Stimulated activated naive CD4-positive, alpha-beta T cell (primary cell): ENCODE measurements at regions not wholly inside any gene's neighbourhood (a gene's known extent, or its start where the extent isn't known, plus 50 kb on each side); places are given as distances from the start of the nearest gene placed in this dataset.
"Not testable (repeated sequence)": the region's sequence is repeated elsewhere in the genome, so short reads cannot be mapped to it uniquely, and the experiment has no call there.

ENCODE experiments used
- DNase-seq, 6 experiments: peaks; one replicate each; lab custom pipeline; 2025; lab: John Stamatoyannopoulos, UW

DNA sequence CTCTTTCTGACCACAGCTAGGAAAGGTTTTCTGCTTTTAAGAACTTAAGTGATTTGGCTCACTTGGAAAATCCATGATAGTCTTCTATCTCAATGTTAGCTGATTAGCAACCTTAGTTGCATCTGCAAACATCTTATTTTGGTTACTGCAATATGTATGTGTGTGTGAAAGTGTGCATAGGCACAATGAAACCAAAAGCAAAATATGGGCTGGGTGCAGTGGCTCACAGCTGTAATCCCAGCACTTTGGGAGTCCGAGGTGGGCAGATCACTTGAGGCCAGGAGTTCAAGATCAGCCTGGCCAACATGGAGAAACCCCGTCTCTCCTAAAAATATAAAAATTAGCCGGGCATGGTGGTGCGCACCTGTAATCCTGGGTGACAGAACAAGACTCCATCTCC, 246.9 kb upstream of the NCAM1 start:
- DNase-seq = not testable (repeated sequence)

DNA sequence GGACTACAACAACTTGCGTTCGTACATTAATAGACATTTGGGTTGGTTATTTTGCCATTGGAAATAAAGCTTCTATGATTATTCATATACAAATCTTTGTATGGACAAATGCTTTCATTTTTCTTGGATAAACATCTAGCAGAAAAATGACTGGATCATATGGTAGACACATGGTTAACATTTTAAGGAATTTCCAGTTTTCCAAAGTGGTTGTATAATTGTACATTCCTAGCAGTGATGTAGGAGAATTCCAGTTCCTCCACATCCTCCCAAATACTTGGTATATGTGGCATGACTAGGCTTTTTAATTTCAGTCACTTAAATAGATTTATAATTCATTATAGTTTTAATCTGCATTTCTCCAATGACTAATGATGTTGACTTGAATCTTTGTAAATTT, 246.2 kb upstream of the NCAM1 start:
- DNase-seq = no peak

- DNase-seq = no peak
These were observed 242.7 kb upstream of the NCAM1 start for GRCh38 chr11:112718483-112718882.

- no peak for DNase-seq
These were observed 241.3 kb upstream of the NCAM1 start for GRCh38 chr11:112719736-112720525.

DNA sequence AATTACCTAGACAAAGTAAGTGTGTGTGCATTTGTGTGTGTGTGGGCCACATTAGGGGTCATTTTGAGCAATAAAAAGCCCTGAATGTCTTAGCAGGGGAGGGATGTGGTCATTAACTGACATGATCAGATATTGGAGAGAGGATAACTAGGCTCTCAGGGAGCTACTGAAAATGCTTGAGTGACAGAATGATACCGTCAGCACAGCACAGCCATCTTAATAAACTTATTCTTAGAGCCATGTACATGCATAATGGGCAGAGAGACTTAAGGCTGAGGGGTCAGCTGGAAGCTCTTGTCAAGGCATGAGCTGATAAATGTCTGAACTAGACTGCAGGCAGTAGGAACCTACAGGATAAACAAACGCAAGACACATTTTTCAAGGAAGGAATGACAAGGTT, 239.1 kb upstream of the NCAM1 start:
- no peak for DNase-seq

DNA sequence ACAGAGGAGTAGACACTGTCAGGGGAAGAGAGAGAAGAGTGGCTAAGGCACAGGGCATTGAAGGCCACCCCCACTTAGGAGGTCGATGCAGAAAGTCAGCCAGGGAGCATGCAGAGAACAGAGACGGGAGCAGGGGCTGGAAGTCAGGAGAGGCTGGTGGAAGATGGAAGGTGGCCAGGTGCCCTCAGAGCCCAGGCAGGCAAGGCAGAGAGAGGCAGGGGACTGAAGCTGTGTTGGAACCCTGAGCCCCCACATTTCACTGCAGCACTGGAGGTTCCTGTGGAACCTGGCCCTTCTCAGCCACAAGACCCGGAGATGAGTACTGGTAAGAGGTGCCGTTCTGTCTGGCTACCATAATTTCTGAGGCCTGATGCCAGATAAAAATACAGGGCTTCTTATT, 238.3 kb upstream of the NCAM1 start:
- no peak for DNase-seq

DNA sequence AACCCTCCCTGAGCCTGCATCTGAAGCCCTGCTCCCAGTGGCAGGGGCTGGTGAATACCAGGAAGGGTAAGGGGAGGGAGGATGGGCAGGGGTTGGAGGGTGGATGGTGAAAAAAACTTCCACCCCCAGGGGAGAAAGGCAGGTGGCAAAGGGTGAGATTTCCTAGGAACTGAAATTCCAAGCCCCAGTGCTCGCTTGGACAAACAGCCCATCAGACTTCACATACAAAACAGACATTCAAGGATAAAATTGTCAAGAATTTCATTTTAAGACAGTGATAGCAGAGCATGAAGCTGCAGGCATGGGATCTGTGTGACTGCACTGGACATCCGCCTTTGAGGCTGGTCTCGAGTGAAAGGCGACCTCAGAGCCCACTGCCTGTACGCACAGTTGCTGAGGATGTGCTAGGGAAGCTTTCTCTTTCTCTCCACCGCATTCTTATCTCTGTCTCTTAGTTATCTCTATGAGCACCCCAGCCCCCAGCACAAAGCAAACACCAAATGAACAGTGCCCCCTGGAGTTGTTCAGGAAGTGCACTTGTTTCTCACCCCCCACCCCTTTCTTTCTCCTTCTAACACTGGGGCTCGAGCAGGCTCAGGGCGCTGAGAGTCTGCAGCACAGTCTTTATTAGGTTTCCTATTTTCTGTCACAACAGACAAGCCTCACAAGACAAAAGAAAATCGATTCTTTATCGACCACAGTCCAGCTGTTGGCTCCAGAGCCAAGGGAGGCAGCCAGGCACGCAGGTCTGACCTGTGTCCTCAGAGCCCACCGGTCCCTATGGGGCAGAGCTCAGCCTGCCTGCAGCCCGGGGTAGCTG, 237.3 kb upstream of the NCAM1 start:
- DNase-seq = no peak

DNA sequence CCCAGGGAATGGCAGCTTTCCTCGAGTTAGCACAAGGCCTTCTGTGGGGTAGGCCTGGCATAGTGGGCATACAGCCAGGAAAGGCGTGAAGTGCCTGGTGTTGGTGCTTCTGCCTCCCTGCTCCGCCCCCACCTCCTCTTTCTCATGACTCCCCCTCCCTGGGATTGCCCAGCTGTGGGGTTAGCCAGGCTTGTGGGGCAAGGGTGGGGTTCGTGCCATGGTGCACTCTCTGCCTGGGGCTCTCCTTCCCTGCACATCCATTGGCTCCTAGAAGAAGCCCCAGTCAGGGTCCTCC, 236.8 kb upstream of the NCAM1 start:
- DNase-seq = no peak

GRCh38 chr11:112725636-112726035, 235.6 kb upstream of the NCAM1 start:
- DNase-seq = no peak

- DNase-seq = no peak
These were observed 233.8 kb upstream of the NCAM1 start for GRCh38 chr11:112727341-112727841.

DNA sequence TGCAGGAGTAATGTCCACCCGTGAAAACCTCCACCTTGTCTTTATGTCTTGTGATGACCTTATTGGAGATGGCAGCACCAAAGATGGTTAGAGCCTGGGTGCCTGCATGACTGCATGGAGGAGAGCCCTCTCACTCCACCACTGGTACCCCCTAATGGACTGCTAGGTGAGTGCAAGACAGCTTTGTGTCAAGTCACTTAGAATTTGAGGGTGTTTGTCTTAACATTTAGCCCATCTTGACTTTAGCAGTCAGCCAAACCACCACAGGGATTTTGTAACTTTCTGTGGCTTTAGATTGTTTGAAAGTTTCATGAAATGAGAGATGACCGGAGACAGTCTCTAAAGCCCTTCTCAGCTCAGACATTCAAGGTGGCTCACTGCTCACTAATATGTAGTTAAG, 232.9 kb upstream of the NCAM1 start:
- DNase-seq = no peak

GRCh38 chr11:112728716-112729115, 232.5 kb upstream of the NCAM1 start:
- no peak for DNase-seq

DNA sequence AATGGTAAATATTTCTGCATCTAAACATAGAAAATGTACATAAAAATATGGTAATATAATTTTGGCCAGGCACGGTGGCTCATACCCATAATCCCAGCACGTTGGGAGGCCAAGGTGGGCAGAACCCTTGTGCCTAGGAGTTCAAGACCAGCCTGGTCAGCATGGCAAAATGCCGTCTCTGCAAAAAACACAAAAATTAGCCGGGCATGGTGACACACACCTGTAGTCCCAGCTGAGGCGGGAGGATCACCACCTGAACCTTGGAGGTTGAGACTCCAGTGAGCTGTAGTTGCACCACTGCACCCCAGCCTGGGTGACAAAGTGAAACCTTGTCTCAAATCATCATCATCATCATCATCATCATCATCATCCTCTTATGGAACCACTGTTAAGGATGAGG, 230.6 kb upstream of the NCAM1 start:
- DNase-seq = no peak

- no peak for DNase-seq
These were observed 229.7 kb upstream of the NCAM1 start for GRCh38 chr11:112731538-112731937.

DNA sequence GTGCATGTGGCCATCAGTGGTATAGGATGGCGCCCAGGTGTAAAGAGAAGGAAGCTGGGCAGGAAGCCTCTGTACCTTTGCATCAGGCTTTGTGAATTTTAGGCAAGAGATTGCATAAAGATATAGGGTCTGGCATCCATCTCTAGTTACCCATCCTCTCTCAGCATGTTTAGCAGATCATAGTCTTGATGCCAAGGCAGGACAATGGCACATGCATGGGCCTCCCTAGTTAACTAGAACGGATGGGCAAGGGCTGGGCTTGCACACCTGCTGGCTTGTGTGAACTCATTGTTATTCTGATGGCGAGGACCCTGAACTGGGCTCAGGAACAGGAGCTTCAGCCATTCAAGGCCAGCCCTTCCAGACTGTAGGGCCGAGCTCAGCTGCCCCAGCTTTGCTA, 229.2 kb upstream of the NCAM1 start:
- DNase-seq = no peak

DNA sequence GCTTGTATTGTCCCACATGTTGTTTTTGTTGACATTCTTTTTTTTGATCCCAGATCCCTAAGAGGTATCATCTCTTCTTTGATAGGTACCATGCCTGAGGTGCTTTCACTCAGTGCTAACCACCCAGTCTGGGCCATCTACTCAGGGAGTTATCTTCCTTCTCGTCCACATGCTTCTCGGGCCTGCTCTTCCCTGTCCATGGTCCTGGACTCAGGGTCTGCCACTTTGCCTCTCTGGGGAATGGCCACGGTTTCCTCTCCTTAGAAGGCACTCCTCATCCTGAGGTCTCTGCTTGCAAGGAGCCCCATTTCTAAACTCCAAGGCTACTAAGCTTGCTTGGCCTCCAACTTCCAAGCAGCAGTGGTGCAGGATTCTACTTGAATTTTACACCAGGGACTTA, 227.0 kb upstream of the NCAM1 start:
- no peak for DNase-seq

DNA sequence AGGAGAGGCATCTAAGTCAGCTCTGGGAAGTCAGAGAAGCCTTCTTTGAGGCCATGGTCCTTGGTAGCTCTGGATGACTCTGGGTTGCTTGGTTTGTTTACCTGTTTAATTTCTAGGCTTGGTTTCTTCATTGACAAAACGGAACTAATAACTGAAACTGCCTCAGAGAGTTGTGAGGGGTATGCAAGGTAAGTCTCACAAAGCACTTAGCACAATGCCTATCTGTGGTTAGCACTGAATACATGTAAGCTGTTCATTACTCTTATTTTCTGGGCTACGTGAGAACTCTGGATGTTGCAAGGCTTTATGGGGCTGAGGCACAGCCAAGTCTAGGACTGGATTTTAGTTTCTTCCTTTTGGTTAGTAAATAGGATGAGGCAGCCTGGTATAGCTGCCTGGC, 225.8 kb upstream of the NCAM1 start:
- no peak for DNase-seq

GRCh38 chr11:112744041-112744440, 217.2 kb upstream of the NCAM1 start:
- no peak for DNase-seq

DNA sequence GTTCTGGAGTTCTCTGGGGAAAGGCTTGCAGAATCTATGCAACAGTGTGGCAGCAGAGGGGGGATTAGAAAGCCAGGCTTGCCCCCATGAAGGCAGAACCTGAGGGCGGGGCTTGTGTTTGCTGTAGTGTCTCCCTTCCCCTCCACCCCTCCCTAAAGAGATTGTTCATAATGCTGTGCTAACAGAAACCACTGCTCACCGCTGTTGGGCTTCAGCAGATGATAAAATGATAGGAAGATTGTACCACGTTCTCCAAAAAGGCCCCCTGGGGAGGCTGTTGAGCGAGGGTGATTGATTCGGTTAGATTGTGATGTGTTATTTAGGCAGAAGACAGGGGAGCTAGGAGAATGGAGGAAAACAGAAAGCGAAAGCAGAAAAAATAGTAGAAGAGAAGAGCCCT, 215.2 kb upstream of the NCAM1 start:
- no peak for DNase-seq

- no peak for DNase-seq
These were observed 213.0 kb upstream of the NCAM1 start for GRCh38 chr11:112748252-112748651.

- DNase-seq = no peak
These were observed 212.3 kb upstream of the NCAM1 start for GRCh38 chr11:112748713-112749543.

DNA sequence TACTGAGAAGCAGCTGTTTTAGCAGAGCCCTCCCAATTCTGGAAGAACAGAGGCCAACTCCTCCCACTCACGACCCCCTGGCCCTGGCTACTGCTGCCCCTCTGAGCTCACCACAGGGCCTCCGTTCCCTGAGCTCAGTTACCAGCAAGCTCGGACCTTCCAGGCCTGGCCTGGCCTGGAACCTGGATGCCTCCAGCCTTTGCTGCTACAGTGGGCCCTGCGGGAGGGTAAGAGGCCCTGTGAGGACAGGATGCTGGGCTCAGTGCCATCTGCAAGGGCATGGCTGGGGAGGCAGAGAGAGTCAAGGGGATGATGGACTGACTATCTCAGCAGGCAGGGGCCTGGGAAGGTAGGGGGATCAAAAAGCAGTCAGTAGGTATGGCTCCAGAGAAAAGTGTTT, 209.9 kb upstream of the NCAM1 start:
- no peak for DNase-seq

DNA sequence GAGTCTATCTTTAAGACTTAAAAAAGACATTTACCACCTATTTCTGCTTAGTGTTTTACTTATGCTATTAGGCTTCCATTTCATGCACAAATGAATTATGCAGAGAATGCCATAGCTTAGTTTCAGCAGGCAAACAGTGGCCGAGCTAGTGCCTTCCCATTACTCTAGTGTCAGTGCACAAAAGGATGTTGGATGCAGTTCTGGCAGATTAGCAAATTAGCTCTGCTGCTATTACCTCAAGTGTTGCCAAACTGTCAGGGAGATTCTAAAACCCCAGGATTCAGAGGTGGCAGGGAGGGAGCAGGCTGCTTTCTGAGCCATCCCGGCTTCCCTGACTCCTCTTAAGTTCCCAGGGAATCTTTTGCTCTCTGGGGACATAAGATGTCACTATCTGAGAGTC, 209.4 kb upstream of the NCAM1 start:
- DNase-seq = no peak
